Nephron progenitor cell (in vitro differentiated cells): ENCODE measurements at regions not wholly inside any gene's neighbourhood (a gene's known extent, or its start where the extent isn't known, plus 50 kb on each side); places are given as distances from the start of the nearest gene placed in this dataset.

Experiments used
- DNase-seq: peaks from one replicate; pipeline ENCODE4 v3.0.0; 2021
- H3K27ac Mint-ChIP-seq: 2 replicates; pipeline ENCODE4 v1.8.0; 2021; ENCODE audit warnings: mild to moderate bottlenecking, moderate library complexity, mixed read lengths
- H3K27me3 Mint-ChIP-seq: 2 replicates; pipeline ENCODE4 v1.8.0; 2021; ENCODE audit warnings: mild to moderate bottlenecking, low read depth, mixed read lengths; ENCODE audit not compliant: poor library complexity
- H3K36me3 Mint-ChIP-seq: 2 replicates; pipeline ENCODE4 v1.8.0; 2021; ENCODE audit warnings: low read depth, mixed read lengths
- H3K4me1 Mint-ChIP-seq: 2 replicates; pipeline ENCODE4 v1.8.0; 2021; ENCODE audit warnings: mixed read lengths
- H3K4me3 Mint-ChIP-seq: 2 replicates; pipeline ENCODE4 v1.8.0; 2021; ENCODE audit warnings: mild to moderate bottlenecking, moderate library complexity, mixed read lengths
- H3K9me3 Mint-ChIP-seq: 2 replicates; pipeline ENCODE4 v1.8.0; 2021; ENCODE audit warnings: mild to moderate bottlenecking, moderate library complexity, mixed read lengths
- CTCF ChIP-seq: fragments of 200-600 bp; sonication (generic); IDR thresholded peaks from 2 replicates; pipeline ENCODE4 v1.5.0; 2021; ENCODE audit warnings: antibody characterized with exemption

- no peak for TF ChIP-seq CTCF
Measured at GRCh38 chrX:63959975-63960374, 175.0 kb upstream of the ARHGEF9 start.

GRCh38 chrX:63958134-63958865, 173.3 kb upstream of the ARHGEF9 start:
- Mint-ChIP-seq H3K4me1 (peaks cover 23% of the 10 kb centered on the region), H3K27me3 (peaks cover 6% of the 10 kb centered on the region), H3K4me3 (no peak overlapping the region), H3K36me3 (peaks cover 4% of the 10 kb centered on the region), H3K27ac (peak overlapping the region; percentile 47), H3K9me3 (peaks cover 53% of the 10 kb centered on the region)
- no peak for TF ChIP-seq CTCF
- no peak for DNase-seq

More at GRCh38 chrX:63959975-63960374, 175.0 kb upstream of the ARHGEF9 start:
- H3K27ac Mint-ChIP-seq, result peak overlapping the region; percentile 27
- H3K9me3 Mint-ChIP-seq, result peaks cover 36% of the 10 kb centered on the region
- peaks cover 4% of the 10 kb centered on the region for H3K36me3 Mint-ChIP-seq
- peaks cover 23% of the 10 kb centered on the region for H3K4me1 Mint-ChIP-seq
- peaks cover 6% of the 10 kb centered on the region for H3K27me3 Mint-ChIP-seq
- DNase-seq, result no peak
- no peak overlapping the region for H3K4me3 Mint-ChIP-seq

GRCh38 chrX:63935835-63936234, 150.8 kb upstream of the ARHGEF9 start:
- Mint-ChIP-seq H3K4me3 (no peak overlapping the region), H3K36me3 (no peaks in the 10 kb centered on the region), H3K27me3 (no peaks in the 10 kb centered on the region), H3K27ac (no peak overlapping the region), H3K4me1 (no peaks in the 10 kb centered on the region), H3K9me3 (peaks cover 50% of the 10 kb centered on the region)
- TF ChIP-seq CTCF, result no peak
- no peak for DNase-seq

GRCh38 chrX:63934791-63935190, 149.8 kb upstream of the ARHGEF9 start:
- no peaks in the 10 kb centered on the region for H3K36me3 Mint-ChIP-seq
- H3K27ac Mint-ChIP-seq, result no peak overlapping the region
- TF ChIP-seq CTCF, result no peak
- H3K27me3 Mint-ChIP-seq, result no peaks in the 10 kb centered on the region
- H3K4me3 Mint-ChIP-seq, result no peak overlapping the region
- peaks cover 5% of the 10 kb centered on the region for H3K4me1 Mint-ChIP-seq
- DNase-seq, result no peak
- peaks cover 50% of the 10 kb centered on the region for H3K9me3 Mint-ChIP-seq

- no peak for DNase-seq
- no peak overlapping the region for H3K27ac Mint-ChIP-seq
- TF ChIP-seq CTCF, result no peak
- no peak overlapping the region for H3K4me3 Mint-ChIP-seq
- no peaks in the 10 kb centered on the region for H3K36me3 Mint-ChIP-seq
- peaks cover 5% of the 10 kb centered on the region for H3K4me1 Mint-ChIP-seq
- H3K27me3 Mint-ChIP-seq, result no peaks in the 10 kb centered on the region
- H3K9me3 Mint-ChIP-seq, result peaks cover 43% of the 10 kb centered on the region
Measured at GRCh38 chrX:63934160-63934559, 149.1 kb upstream of the ARHGEF9 start.

- peaks cover 41% of the 10 kb centered on the region for H3K9me3 Mint-ChIP-seq
- no peak for TF ChIP-seq CTCF
- H3K27me3 Mint-ChIP-seq, result no peaks in the 10 kb centered on the region
- H3K4me1 Mint-ChIP-seq, result peaks cover 5% of the 10 kb centered on the region
- H3K27ac Mint-ChIP-seq, result no peak overlapping the region
- no peaks in the 10 kb centered on the region for H3K36me3 Mint-ChIP-seq
- no peak for DNase-seq
- H3K4me3 Mint-ChIP-seq, result no peak overlapping the region
Measured at GRCh38 chrX:63932907-63933306, 147.9 kb upstream of the ARHGEF9 start.
